SKM-1 treated with dmso at 0.1 percent for 144 hours (cell line): ENCODE measurements at regions not wholly inside any gene's neighbourhood (a gene's known extent, or its start where the extent isn't known, plus 50 kb on each side); places are given as distances from the start of the nearest gene placed in this dataset.
A peak's percentile ranks its signal among the peaks of the same experiment; 100 is the strongest.

Experiments used
- DNase-seq: peaks from one replicate; lab custom pipeline; 2025; ENCODE audit not compliant: unreplicated experiment; lab: John Stamatoyannopoulos, UW

DNA sequence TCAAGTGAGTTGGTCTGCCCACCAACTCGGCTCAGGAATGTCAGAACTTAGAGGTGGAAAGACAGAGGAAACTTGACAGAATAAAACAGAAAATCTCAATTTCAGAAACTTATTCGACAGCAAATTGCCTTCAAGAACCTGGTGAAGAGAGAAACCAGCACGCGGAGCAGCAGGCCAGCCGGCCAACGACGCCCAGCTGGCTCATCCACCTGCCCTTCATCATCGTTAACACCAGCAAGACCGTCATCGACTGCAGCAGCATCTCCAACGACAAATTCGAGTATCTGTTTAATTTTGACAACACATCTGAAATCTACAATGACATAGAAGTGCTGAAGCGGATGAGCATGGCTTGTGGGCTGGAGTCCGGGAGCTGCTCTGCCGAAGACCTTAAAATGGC, 350.8 kb upstream of the CAMK1G start:
- DNase-seq: no peak

DNA sequence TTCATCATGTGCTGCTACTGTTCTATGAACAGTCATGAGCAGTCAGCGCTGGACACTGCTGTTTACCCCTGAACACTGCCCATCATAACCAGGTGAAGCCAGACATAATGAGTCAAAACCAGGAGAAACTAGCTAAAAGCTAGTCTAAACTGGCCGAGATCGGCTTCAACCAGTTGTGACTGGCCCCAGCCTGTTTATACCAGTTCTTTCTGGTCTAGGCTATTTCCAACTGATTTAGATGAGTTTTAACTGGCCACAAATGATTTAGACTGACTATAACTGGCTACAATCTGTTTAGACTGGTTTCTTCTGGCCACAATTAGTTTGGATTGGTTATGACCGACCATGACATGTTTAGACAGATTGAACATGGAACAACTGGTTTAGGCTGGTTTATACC, 348.3 kb upstream of the CAMK1G start:
- DNase-seq: no peak

DNA sequence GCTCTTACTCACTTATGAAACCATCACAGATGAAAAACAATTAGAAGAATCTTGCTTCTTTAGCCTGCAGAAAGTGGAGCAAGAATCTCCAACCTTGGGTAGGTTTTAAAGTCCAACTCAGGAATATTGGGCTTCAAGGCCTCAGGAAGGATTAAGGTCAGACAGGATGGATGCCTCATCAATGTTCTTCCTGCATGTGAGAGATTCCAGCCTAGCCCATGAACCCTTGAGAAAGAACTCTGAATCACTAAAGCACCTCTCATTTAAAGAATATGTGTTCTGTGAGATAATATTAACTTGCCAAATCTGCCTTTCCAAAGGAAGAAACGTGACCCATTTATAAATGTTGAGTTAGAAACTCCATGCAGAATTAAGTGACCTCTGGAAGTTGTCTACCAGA, 345.2 kb upstream of the CAMK1G start:
- no peak for DNase-seq

DNA sequence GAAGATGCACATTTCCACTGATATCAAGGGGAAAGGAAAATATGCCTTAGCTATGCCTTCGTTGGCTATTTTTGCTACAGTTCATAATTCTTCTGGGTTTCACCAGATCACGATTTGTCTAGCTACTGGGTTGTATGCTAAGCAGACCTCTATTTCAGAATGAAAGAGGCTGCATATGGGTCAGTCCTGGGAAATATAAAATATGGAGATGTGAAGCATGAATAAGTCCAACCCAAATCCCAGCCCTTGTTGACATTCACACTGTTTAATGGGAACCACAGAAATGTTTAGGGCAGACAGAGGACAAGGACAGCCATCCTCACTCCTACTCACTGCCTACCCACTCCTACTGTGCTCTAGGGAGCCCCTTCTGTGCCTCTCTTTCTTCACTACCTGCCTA, 343.2 kb upstream of the CAMK1G start:
- DNase-seq: no peak

DNA sequence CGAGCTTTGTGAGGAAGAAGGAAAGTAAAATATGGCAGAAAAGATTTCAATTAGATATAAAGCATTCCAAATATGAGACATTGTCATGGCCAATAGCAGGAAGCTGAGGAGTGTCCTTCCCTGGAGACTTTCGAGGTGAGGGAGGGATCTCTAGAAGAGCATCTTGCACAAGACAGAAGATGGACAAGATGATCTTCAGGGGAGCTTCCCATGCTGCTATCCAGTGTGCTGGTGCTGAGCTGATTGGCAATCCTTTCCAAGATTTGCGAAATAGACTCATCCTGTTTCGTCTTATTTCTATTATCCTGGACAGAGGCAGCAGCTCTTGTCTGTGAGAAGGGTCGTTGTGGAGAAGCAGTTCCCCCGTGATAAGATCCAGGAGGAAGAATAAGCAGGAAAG, 342.0 kb upstream of the CAMK1G start:
- DNase-seq: no peak

DNA sequence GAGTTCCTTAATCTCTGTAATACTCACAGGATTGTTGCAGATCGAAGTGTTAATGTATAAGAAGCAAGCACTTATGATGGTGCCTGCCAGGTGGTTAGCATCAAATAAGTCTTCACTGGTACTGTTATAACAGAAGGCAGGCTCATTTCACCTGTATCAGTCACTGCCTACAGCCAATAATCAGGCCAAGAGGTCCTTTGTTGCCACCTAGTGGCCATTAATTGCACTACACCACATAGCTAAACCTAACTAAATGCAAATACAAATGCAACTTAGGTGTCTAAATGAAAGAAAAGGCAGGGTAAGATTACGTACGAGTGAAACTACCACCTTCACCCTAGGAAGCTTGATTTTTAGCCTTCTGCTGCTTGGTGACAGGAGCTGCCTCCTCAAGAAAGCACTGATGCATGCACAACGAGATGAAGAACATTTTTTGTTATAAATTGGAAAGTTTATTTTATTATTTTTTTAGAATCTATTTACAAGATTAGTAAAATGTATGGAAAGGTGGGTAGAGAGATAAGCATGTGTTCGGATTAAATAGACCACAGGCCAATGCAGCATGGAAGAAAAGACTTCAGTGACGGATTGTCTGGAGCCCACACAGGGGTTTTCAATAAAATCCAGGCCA, 334.8 kb upstream of the CAMK1G start:
- peak; percentile 61 for DNase-seq

DNA sequence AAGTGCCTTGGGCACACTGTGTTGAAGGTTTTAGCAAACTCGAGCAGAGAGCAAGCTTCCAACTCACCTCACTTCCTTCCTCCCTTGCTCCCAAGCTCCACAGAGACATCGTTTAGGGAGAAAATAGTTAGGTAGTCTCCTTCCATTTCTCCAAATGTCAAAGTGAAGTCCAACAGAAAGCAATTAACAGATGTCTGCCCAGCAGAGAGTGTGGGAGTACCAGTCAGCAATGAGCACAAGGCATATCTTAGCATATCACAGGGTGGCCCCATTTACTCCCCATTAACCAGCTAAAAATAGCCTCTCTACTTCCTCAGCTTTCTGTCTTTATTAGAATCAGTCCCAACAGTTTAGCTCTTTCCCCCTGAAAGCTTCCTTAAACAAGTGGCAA, 334.2 kb upstream of the CAMK1G start:
- DNase-seq: no peak

DNA sequence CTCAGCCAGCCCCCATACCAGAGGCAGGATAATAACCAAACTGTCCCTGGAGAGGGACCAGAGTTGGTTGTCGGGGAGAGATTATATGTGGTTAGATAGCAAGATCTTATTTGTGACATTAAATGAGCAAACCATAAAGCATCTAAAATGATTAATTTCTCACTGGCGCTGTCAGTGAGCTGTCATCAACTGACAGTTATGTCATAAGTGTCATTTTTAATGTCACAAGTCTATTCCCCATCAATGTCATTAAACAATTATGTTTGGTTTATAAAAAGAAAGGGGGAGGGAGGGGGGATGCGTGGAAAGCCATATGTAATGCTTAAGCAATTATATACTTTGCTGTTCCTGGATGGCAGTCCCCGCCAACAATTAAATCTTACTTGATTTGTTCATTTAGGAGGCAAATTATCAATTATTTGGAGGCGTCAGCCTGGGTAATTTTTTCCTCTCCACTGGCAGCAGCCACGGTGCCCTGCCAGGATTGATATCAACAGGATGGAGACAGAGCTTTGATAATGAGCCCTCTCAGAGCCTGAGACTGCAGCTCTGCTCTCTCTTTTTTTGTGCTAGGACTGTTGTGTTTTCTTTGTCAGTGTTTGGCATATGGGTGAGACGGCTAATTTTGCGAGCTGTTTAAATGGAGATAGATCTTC, 333.6 kb upstream of the CAMK1G start:
- DNase-seq: no peak

DNA sequence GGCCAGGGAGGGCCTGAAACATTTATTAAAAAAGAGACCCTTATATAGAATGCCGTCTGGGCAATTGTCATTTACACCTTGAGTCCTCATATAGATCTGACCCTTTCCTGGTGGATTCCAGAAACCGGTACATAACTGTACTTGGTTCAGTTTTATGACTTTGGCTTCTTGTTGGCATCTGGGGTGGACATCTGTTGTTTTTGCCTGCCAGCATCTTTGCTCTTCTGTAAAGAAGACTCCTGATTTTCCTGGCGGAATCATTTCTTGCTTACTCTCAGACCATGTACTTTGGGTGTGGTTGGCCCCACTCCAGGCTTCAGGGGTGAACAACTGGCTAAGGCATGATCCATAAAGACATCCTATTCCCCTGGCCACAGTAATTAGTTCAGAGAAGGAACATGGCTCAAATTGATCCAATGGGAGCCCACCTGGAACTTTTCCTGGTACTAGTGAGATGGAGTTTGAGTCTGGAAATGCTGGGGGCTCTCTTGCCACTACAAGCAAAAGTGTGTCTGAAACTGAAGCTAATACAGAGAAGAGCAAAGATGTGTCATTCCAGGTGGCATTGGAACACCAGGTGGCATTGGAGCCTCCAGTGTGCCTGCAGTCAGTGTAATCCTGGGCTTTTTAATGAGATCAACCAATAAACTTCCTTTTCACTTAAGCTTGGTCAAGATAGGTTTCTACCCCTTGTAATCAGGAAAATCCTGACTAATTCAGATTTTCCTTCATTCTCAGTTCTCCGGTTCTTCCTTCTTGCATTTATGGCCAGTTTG, 332.5 kb upstream of the CAMK1G start:
- DNase-seq: no peak

DNA sequence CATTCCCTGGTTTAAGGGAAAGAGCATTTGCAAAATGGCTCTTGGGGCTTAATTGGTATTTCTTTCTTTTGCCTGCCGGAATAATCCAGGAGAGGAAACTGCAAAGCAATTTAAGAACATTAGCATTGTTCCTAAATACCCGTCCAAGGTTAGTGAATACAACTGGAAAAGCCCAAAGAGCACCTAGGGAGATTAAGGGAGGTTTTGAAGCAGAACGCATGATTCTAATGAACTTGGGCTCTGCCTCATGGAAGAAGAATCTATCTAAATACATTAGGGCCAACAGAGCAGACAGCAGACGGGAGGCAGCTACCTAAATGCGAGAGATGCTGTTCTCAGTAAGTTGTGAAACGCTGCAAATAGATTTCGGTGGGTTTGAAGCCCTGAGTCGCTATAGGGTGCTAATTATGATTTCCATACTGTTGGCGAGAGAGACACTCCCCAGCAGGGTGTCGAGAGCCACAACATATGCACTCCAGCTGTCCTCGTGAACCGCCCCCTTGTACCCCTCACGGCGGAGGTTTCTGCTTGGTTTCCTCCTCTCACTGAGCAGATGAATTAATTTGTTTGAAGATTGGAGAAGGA, 326.7 kb upstream of the CAMK1G start:
- DNase-seq: no peak

DNA sequence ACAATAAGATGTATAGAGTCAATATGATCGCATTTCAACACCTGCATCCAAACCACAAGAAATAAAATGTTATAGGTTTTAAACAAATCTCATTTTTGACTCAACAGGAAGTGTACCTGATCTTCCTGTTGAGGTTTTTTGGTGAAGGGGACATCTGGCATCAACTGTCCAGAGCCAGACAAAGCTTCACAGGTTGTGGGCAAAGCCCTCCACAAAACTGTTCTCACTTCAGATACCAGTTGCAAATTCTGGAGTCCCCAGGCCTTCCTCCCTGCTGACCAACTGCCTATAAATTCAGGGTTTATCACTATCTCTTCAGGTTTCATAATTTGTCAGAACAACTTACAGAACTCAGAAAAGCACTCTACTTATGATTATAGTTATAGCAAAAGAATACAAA, 326.1 kb upstream of the CAMK1G start:
- DNase-seq: no peak

DNA sequence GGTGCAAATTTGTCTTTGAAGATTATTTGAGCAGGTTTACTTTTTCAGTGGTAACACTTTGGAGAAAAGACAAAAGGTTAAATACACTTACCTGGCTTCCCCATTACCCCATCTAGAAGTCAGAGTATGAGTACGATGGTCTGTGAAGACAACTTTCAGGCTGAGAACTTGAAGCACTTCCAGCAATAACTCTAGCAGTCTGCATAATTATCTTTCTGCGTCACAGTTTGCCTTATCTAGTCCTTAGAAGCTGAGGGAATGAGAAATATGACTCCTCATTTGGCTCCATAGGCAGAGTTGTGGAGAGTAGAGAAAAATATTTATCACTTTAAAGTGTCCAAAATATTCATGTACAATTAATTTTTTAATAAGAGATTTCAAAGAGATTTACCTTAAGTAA, 323.4 kb upstream of the CAMK1G start:
- DNase-seq: no peak

DNA sequence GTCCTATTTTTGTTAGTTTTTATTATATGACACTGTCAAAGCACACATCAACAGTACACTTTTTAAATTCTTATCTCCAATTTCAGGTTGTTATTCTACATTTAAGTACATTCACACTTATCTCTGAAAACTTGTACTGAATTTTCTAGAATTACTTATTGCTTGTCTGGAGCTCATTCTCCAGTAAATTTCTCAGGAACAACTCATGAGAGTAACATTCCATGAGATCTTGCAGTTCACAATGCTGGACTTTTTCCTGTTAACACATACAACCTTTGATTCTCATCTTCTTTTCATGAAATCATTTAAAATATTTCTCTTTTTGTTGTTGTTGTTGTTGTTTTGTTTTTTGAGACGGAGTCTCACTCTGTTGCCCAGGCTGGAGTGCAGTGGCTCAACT, 320.9 kb upstream of the CAMK1G start:
- DNase-seq: no peak

DNA sequence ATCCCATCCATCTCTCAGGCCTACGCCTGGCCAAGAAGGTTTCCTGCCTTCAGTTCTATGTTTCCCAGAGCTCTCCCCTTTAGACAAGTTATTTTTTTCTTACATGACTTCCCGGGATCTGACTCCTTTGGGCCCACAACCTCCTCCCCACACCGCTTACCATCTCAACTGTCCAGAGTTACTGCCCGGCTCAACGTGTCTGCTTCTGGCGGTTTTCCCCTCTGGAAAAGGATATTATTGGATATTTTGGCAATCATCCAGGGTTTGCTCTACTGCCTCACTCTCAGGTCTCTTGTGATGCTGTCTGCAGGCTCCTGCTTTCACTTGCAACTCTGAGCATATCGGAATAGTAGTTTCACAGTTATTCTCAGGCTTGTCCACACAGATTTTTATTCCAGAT, 318.2 kb upstream of the CAMK1G start:
- no peak for DNase-seq

DNA sequence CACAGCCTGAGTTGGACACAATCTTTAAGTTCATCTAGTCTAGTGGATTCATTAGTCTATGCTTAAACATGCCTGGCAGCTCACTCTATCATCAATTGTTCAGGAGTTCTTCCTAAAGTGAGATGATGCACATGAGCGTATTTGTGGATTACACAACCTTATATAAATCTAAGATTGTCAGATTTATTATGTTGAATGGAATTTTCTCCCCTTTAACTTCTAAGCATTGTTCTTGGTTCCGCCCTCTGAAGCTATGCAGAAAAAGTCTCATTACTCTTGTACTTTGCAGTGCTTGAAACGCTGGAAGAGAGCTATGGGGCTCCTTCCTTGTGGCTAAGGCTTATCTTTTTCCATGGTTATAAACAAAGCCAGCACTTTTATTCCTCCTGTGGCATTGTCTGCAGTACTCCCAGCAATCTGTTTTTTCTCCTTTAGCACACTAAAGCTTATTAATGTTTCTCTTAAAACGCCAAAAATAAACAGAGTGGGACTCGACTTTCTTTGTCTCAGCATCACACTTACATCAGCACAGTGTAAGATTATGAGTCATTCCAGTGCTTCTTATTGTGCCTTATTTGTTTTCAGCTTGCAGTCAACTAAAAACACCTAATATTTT, 316.8 kb upstream of the CAMK1G start:
- no peak for DNase-seq

DNA sequence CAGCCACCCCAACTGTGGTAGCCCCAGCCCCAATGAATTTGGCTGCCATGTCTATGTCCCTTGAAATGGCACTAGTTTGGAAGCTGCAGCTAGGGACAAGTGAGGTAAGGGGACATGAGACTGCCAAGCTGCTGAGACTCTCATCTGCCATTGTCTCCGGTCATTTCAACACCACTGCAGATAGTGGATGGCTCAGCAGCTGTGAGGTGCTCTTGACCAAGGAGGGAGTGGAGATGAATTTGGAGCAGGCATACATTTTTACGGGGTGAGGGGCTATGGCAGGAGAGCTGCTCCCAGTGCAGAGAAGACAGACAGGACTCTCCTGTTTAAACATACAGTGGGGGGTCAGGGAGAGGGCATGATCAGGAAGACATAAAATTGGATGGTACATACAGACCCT, 315.5 kb upstream of the CAMK1G start:
- DNase-seq: no peak

DNA sequence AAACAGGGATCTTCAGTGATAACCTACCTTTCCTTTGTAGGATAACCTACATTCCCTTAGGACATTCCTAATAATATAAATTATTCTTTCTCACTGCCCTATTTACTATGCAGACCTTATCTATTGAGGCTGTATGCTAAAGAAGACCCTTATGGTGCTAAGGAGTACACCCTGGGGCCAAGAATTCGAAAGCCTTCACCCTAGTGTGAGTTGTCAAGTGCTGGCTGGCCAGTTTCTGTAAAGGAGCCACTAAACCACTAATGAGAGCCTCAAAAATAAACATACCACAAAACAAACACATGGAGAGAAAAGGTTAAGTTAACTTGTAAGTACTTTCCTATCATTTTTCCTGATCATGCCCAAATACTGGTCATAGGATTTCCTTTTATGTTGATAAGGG, 315.0 kb upstream of the CAMK1G start:
- no peak for DNase-seq

DNA sequence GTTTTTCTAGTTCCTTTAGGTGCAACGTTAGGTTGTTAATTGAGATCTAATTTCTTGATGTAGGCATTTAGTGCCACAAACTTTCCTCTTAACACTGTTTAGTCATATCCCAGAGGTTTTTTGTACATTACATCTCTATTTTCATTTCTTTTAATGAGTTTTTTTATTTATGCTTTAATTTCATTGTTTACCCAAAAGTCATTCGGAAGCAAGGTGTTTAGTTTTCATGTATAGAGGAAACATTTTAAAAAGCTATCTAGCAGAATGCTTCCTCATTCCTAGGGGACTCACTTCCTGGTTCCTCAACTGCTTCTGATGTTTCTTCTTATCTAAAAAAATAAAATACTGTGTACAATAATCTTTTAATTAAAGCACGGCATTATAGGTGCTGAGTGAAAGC, 307.2 kb upstream of the CAMK1G start:
- no peak for DNase-seq

DNA sequence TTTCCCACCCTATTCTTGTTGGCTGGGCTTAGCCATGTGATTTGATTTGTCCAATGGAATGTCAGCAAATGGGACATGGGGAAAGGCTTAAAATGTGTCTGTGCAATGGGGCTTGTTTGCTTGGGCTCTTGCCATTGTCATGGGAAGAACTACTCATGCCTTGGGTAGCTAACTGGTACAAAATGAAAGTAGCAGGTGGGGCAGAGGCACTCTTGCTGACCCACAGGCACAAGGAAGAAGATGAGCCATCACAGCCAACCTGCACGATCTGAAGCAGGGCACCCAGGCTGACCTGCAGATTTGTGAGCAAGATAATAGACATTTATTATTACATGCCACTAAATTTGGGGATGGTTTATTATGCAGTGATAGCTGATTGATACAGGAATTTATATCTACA, 305.9 kb upstream of the CAMK1G start:
- no peak for DNase-seq

DNA sequence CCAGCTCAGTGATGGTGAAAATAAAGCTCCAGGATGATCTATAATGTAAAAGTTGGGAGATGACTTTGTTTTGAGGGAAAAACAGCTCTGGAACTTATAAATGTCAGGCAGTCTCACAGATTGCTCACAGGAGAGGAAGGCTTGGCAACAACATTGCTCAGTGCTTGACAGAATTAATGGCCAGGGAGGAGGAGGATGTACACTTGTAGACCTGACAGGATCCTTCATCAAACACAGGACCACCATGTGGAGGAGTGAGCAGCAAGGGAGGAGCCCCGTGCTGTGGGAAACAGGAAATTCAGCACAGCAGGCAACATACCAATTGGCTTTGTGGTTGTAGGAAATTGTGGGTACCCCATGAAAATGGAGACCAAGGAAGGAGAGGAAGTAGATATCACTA, 291.8 kb upstream of the CAMK1G start:
- DNase-seq: no peak

DNA sequence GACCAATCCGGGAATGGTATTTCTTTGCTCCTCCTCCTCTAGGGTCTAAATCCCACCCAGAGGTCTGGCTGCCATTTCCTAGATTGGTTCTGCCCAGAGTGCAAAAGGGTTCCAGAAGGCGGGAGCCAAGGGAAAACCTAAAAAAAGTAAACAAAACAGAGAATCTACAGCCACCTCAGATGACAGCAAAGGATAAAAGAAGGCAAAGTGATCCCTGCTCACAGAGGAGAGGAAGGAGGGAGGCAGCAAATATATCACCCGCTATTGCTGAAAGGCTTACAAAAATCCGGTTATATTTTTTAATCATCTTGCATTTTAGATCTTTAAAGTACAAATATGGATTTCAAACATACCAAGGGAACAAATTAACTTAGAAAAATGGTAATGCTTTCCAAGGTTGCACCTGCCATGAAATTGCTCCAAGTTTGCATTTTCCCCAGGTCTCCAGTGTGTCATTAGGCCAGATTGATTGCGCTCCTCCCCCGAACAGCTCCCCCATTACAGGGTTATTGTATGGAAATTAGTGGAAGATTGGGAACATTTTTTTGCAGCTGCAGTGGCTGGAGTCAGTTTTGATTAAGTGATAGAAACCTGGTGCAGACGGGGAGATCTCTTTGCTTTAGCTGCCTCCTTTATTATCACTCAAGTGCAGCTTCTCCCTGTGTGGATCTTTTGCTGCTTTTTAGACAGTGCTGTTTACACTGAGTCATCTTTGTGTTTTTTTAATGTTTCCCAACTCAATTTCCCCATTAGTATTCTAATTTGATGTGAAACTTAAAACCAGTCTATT, 280.5 kb upstream of the CAMK1G start:
- DNase-seq: no peak
